GM12875 (cell line): ENCODE measurements at regions not wholly inside any gene's neighbourhood (a gene's known extent, or its start where the extent isn't known, plus 50 kb on each side); places are given as distances from the start of the nearest gene placed in this dataset.
"Not testable (repeated sequence)": the region's sequence is repeated elsewhere in the genome, so short reads cannot be mapped to it uniquely, and the experiment has no call there.

ENCODE experiments used
- H3K4me3 ChIP-seq: one replicate; pipeline ENCODE4 v1.5.1; 2011; ENCODE audit warnings: low read depth, low read length, control low read depth
- CTCF ChIP-seq: IDR thresholded peaks from 2 replicates; pipeline ENCODE4 v1.5.1; 2011; ENCODE audit warnings: low read depth, mild to moderate bottlenecking, control low read depth, inconsistent platforms, low read length, moderate library complexity, borderline replicate concordance; ENCODE audit not compliant: insufficient read depth

GRCh38 chr2:173521450-173522192 lies 166.9 kb downstream of the CDCA7 start:
- TF ChIP-seq CTCF = no peak
- H3K4me3 ChIP-seq = no peak overlapping the region

- no peak overlapping the region for H3K4me3 ChIP-seq
- TF ChIP-seq CTCF = no peak
Measured at GRCh38 chr2:173523497-173523896, 168.8 kb downstream of the CDCA7 start.

- no peak for TF ChIP-seq CTCF
Measured at GRCh38 chr2:173524256-173524955, 169.7 kb downstream of the CDCA7 start.

GRCh38 chr2:173532732-173533531 lies 178.3 kb downstream of the CDCA7 start:
- not testable (repeated sequence) for H3K4me3 ChIP-seq

More at GRCh38 chr2:173524256-173524955, 169.7 kb downstream of the CDCA7 start:
- H3K4me3 ChIP-seq = no peak overlapping the region

GRCh38 chr2:173537694-173538093 lies 183.0 kb downstream of the CDCA7 start:
- TF ChIP-seq CTCF = no peak

GRCh38 chr2:173539615-173540014 lies 184.9 kb downstream of the CDCA7 start:
- no peak overlapping the region for H3K4me3 ChIP-seq
- no peak for TF ChIP-seq CTCF

More at GRCh38 chr2:173537694-173538093, 183.0 kb downstream of the CDCA7 start:
- no peak overlapping the region for H3K4me3 ChIP-seq

GRCh38 chr2:173544641-173545363 lies 190.1 kb downstream of the CDCA7 start:
- no peak for TF ChIP-seq CTCF
- H3K4me3 ChIP-seq = no peak overlapping the region
